SK-N-SH (cell line): ENCODE measurements at regions not wholly inside any gene's neighbourhood (a gene's known extent, or its start where the extent isn't known, plus 50 kb on each side); places are given as distances from the start of the nearest gene placed in this dataset.

Experiments used
- CTCF ChIA-PET: fragments of 300-600, 350-600 bp; formaldehyde crosslinking; extraction: SDS; loops from one replicate; lab custom pipeline; 2021; lab: Yijun Ruan, JAX
- POLR2A ChIA-PET: fragments of 350-600 bp; sonication (Branson Sonifier 250); formaldehyde crosslinking; extraction: SDS; loops from one replicate; lab custom pipeline; 2020; ENCODE audit warnings: antibody characterized with exemption, inconsistent platforms; lab: Yijun Ruan, JAX
- DNase-seq: peaks from one replicate; pipeline ENCODE4 v3.0.0; 2012
- H2AFZ ChIP-seq: fragments of 200-600 bp; sonication (generic); 2 replicates; pipeline ENCODE4 v1.8.1; 2016; ENCODE audit warnings: antibody characterized with exemption, mild to moderate bottlenecking, low read depth
- H3F3A ChIP-seq: fragments of 200-600 bp; sonication (generic); replicated peaks from 2 replicates; pipeline ENCODE3; 2016; ENCODE audit warnings: antibody characterized with exemption, mild to moderate bottlenecking; ENCODE audit not compliant: insufficient read depth
- H3K27ac ChIP-seq, 2 experiments: fragments of 200-500 bp in 1 of 2; fragments of 200-600 bp in 1 of 2; sonication (Bioruptor generic) in 1 of 2; sonication (generic), shearing (Covaris generic) in 1 of 2; 2 replicates each; pipeline versions ENCODE4 v1.5.1 to v1.6.1; 2014 to 2016; ENCODE audit warnings: low read depth in 2 of 2, inconsistent platforms in 1 of 2, low read length in 1 of 2, mild to moderate bottlenecking in 1 of 2, mixed read lengths in 1 of 2
- H3K27me3 ChIP-seq: fragments of 200-600 bp; sonication (generic), shearing (Covaris generic); 2 replicates; pipeline ENCODE4 v1.6.1; 2016; ENCODE audit warnings: mixed run types; ENCODE audit not compliant: insufficient read depth
- H3K36me3 ChIP-seq, 2 experiments: fragments of 200-500 bp in 1 of 2; fragments of 200-600 bp in 1 of 2; sonication (Bioruptor generic) in 1 of 2; sonication (generic) in 1 of 2; replicated peaks in 1 of 2; 2 replicates each; pipeline versions ENCODE3 to v1.5.1; 2014 to 2016; ENCODE audit warnings: low read length in 1 of 2, mild to moderate bottlenecking in 1 of 2; ENCODE audit not compliant: insufficient read depth in 2 of 2, control insufficient read depth in 1 of 2
- H3K4me1 ChIP-seq, 2 experiments: fragments of 200-500 bp in 1 of 2; fragments of 200-600 bp in 1 of 2; sonication (Bioruptor generic) in 1 of 2; sonication (generic), shearing (Covaris generic) in 1 of 2; 2 replicates each; pipeline versions ENCODE4 v1.5.1 to v1.6.1; 2014 to 2016; ENCODE audit warnings: low read depth in 1 of 2, low read length in 1 of 2, mixed run types in 1 of 2; ENCODE audit not compliant: insufficient read depth in 2 of 2, control insufficient read depth in 1 of 2
- H3K4me2 ChIP-seq: fragments of 200-600 bp; sonication (generic), shearing (Covaris generic); 2 replicates; pipeline ENCODE4 v1.6.1; 2017; ENCODE audit warnings: mixed run types
- H3K4me3 ChIP-seq, 2 experiments: fragments of 200-500 bp in 1 of 2; fragments of 200-600 bp in 1 of 2; sonication (Bioruptor generic) in 1 of 2; sonication (generic), shearing (Covaris generic) in 1 of 2; 2 replicates each; pipeline versions ENCODE4 v1.5.1 to v1.8.1; 2014 to 2016; ENCODE audit warnings: low read depth in 2 of 2, inconsistent platforms in 1 of 2, low read length in 1 of 2, mild to moderate bottlenecking in 1 of 2, mixed read lengths in 1 of 2, moderate library complexity in 1 of 2
- H3K79me2 ChIP-seq: fragments of 200-600 bp; sonication (generic); 2 replicates; pipeline ENCODE4 v1.8.1; 2017; ENCODE audit warnings: mild to moderate bottlenecking; ENCODE audit not compliant: insufficient read depth
- H3K9ac ChIP-seq: fragments of 200-600 bp; sonication (generic); 2 replicates; pipeline ENCODE4 v1.6.1; 2017; ENCODE audit warnings: mixed run types
- H3K9me2 ChIP-seq: fragments of 200-600 bp; sonication (generic); 2 replicates; pipeline ENCODE4 v1.6.1; 2017; ENCODE audit warnings: mixed run types
- H3K9me3 ChIP-seq: fragments of 200-600 bp; sonication (generic); 2 replicates; pipeline ENCODE4 v1.6.1; 2017; ENCODE audit warnings: mixed run types, mild to moderate bottlenecking, moderate library complexity
- H4K20me1 ChIP-seq: fragments of 200-600 bp; sonication (generic); 2 replicates; pipeline ENCODE4 v1.6.1; 2017; ENCODE audit warnings: mild to moderate bottlenecking, mixed run types; ENCODE audit not compliant: insufficient read depth
- CHD2 ChIP-seq: fragments of 150-350 bp; IDR thresholded peaks from 2 replicates; pipeline ENCODE4 v1.6.1; 2018; ENCODE audit warnings: low read length; ENCODE audit not compliant: partially characterized antibody
- EP300 ChIP-seq, 2 experiments: IDR thresholded peaks; 2 replicates each; pipeline versions ENCODE4 v1.4.0 to v1.6.1; 2012; ENCODE audit warnings: borderline replicate concordance in 1 of 2, low read depth in 1 of 2, low read length in 1 of 2
- FOSL2 ChIP-seq: IDR thresholded peaks from 2 replicates; pipeline ENCODE4 v1.4.0; 2012; ENCODE audit warnings: low read depth, mild to moderate bottlenecking, moderate library complexity, borderline replicate concordance
- GATA2 ChIP-seq: sonication (generic); formaldehyde crosslinking; IDR thresholded peaks from 2 replicates; pipeline ENCODE4 v1.5.0; 2020; ENCODE audit warnings: mild to moderate bottlenecking, missing genetic modification reagents
- MEF2A ChIP-seq: IDR thresholded peaks from 2 replicates; pipeline ENCODE4 v1.4.0; 2012; ENCODE audit warnings: low read depth, borderline replicate concordance
- MXI1 ChIP-seq: IDR thresholded peaks from 2 replicates; pipeline ENCODE4 v1.6.1; 2012; ENCODE audit warnings: mild to moderate bottlenecking, low read depth, low read length, improper control_type of control experiment
- RCOR1 ChIP-seq: fragments of 150-350 bp; IDR thresholded peaks from 2 replicates; pipeline ENCODE4 v1.6.1; 2017; ENCODE audit warnings: antibody characterized with exemption, low read length
- RXRA ChIP-seq: IDR thresholded peaks from 2 replicates; pipeline ENCODE4 v1.4.0; 2012; ENCODE audit warnings: low read depth, mild to moderate bottlenecking, borderline replicate concordance
- WGBS: methylation state at CpG from one replicate; pipeline ENCODE4 v1.1.6; 2017; ENCODE audit warnings: low lambda C conversion rate; 5-methylcytosine and 5-hydroxymethylcytosine counted together
- TF ChIP-seq, protein P1 (sequence below): fragments of 150-350 bp; IDR thresholded peaks from 2 replicates; pipeline ENCODE4 v1.6.1; 2017; ENCODE audit warnings: antibody characterized with exemption, low read length, low read depth, borderline replicate concordance
- TF ChIP-seq, protein P2 (sequence below): fragments of 200-600 bp; sonication (generic); IDR thresholded peaks from 2 replicates; pipeline ENCODE4 v1.6.1; 2017; ENCODE audit warnings: antibody characterized with exemption, mild to moderate bottlenecking, moderate library complexity
- TF ChIP-seq, protein P3 (sequence below): IDR thresholded peaks from 2 replicates; pipeline ENCODE4 v1.4.0; 2012; ENCODE audit warnings: low read depth, borderline replicate concordance
- TF ChIP-seq, protein P4 (sequence below): IDR thresholded peaks from 2 replicates; pipeline ENCODE4; 2012

DNA sequence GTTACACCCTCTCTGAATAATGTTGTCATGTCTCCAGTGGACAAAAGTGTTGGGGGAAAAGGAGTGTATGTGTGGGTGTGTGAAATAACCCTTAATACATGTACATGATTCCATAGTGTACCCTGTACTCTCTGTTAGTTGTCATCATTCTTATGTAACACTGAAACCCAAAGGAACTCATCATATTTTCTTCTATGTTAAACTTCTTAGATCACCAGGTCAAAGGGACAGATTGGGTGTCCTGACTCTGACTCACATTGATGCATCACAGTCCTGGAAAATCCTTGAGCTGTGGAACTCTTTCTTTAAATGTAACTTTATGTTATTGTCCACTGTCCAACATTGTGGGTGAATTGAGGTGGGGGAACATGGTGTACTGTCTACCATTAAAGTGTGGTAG lies 350.5 kb downstream of the DHX35 start:
- no peak overlapping the region for H3K9ac ChIP-seq
- H3K9me3 ChIP-seq = no peaks in the 10 kb centered on the region
- no peaks in the 10 kb centered on the region; a peak in 1 of 4 replicates for H3K4me1 ChIP-seq
- CTCF ChIA-PET = interaction anchor here (0.7 to 1.0 kb wide), 2 partner anchors 13 to 73 kb away, joined by 3 read pairs; no protein-coding TSS in a partner anchor
- H3K4me3 ChIP-seq = no peak overlapping the region
- TF ChIP-seq RXRA (no peak), FOSL2 (no peak), CHD2 (no peak), EP300 (IDR thresholded peaks at IDR 0.05; ENCODE audit: borderline replicate concordance in 1 of 2, low read depth in 1 of 2, low read length in 1 of 2) (no peak), MXI1 (no peak), MEF2A (no peak)
- TF ChIP-seq, protein P1, sequence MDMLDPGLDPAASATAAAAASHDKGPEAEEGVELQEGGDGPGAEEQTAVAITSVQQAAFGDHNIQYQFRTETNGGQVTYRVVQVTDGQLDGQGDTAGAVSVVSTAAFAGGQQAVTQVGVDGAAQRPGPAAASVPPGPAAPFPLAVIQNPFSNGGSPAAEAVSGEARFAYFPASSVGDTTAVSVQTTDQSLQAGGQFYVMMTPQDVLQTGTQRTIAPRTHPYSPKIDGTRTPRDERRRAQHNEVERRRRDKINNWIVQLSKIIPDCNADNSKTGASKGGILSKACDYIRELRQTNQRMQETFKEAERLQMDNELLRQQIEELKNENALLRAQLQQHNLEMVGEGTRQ = no peak
- TF ChIP-seq, protein P2, sequence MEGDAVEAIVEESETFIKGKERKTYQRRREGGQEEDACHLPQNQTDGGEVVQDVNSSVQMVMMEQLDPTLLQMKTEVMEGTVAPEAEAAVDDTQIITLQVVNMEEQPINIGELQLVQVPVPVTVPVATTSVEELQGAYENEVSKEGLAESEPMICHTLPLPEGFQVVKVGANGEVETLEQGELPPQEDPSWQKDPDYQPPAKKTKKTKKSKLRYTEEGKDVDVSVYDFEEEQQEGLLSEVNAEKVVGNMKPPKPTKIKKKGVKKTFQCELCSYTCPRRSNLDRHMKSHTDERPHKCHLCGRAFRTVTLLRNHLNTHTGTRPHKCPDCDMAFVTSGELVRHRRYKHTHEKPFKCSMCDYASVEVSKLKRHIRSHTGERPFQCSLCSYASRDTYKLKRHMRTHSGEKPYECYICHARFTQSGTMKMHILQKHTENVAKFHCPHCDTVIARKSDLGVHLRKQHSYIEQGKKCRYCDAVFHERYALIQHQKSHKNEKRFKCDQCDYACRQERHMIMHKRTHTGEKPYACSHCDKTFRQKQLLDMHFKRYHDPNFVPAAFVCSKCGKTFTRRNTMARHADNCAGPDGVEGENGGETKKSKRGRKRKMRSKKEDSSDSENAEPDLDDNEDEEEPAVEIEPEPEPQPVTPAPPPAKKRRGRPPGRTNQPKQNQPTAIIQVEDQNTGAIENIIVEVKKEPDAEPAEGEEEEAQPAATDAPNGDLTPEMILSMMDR = no peak
- TF ChIP-seq, protein P3, sequence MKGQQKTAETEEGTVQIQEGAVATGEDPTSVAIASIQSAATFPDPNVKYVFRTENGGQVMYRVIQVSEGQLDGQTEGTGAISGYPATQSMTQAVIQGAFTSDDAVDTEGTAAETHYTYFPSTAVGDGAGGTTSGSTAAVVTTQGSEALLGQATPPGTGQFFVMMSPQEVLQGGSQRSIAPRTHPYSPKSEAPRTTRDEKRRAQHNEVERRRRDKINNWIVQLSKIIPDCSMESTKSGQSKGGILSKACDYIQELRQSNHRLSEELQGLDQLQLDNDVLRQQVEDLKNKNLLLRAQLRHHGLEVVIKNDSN = no peak
- TF ChIP-seq, protein P4, sequence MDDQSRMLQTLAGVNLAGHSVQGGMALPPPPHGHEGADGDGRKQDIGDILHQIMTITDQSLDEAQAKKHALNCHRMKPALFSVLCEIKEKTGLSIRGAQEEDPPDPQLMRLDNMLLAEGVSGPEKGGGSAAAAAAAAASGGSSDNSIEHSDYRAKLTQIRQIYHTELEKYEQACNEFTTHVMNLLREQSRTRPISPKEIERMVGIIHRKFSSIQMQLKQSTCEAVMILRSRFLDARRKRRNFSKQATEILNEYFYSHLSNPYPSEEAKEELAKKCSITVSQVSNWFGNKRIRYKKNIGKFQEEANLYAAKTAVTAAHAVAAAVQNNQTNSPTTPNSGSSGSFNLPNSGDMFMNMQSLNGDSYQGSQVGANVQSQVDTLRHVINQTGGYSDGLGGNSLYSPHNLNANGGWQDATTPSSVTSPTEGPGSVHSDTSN = no peak
- H3K9me2 ChIP-seq = no peaks in the 10 kb centered on the region
- H2AFZ ChIP-seq = no peak overlapping the region
- no peaks in the 10 kb centered on the region for H3K27me3 ChIP-seq
- no peaks in the 10 kb centered on the region for H3K36me3 ChIP-seq
- H3K4me2 ChIP-seq = no peak overlapping the region
- no peaks in the 10 kb centered on the region for H3K79me2 ChIP-seq
- H3F3A ChIP-seq = no peaks in the 10 kb centered on the region
- no peaks in the 10 kb centered on the region for H4K20me1 ChIP-seq
- no peak for DNase-seq
- no peak overlapping the region for H3K27ac ChIP-seq
- POLR2A ChIA-PET = no interaction called here

DNA sequence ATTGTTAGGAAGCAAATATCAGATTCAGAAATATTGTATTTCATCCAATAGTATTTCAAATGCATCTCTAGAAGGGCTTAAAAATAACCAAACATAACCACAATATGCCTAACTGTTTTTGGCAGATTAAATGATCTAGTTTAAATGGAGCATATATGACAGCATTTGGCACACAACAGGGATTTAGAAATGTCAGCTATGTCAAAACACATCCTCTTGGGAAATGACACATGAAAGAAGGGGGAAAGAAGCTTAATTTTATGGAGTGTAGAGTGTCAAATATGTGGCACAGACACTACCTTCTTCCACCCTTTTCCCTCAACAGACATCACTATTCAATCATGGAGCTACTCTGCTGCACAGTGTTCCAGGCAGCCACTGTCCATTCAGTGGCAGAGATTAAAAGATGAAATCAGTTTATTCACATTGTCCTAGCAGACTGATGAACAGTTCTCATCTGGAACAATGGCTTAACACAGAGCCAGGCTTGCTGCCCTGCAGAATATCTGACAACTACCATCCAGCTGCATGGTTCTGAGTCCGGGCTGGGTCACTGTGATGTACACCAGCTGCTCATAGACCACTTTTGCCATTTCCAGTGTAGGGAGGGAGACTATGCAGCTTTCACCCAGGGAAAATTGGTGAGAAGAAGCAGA lies 349.8 kb downstream of the DHX35 start:
- H3K27ac ChIP-seq = no peak overlapping the region
- 0% methylated on average over 1 of the region's 1 CpG for WGBS
- H3K27me3 ChIP-seq = no peaks in the 10 kb centered on the region
- H3K4me3 ChIP-seq = no peak overlapping the region
- no peaks in the 10 kb centered on the region for H4K20me1 ChIP-seq
- no peak overlapping the region for H3K9ac ChIP-seq
- no peak for DNase-seq
- H3K4me1 ChIP-seq = no peaks in the 10 kb centered on the region; a peak in 1 of 4 replicates
- ChIA-PET POLR2A (no interaction called here), CTCF (interaction anchor here (0.7 kb wide), 1 partner anchor 73 kb away, joined by 3 read pairs; no protein-coding TSS in a partner anchor)
- TF ChIP-seq RCOR1 = no peak
- TF ChIP-seq GATA2 (CRISPR knock-in tag) = 0 out of 2 replicates have a peak, but pooled peaks have one; percentile 11
- no peaks in the 10 kb centered on the region for H3K9me3 ChIP-seq
- H2AFZ ChIP-seq = no peak overlapping the region
- no peaks in the 10 kb centered on the region for H3K79me2 ChIP-seq
- H3K9me2 ChIP-seq = no peaks in the 10 kb centered on the region
- H3K36me3 ChIP-seq = no peaks in the 10 kb centered on the region
- H3K4me2 ChIP-seq = no peak overlapping the region
- no peaks in the 10 kb centered on the region for H3F3A ChIP-seq
